Endothelial cell of umbilical vein (primary cell): ENCODE measurements at regions not wholly inside any gene's neighbourhood (a gene's known extent, or its start where the extent isn't known, plus 50 kb on each side); places are given as distances from the start of the nearest gene placed in this dataset.

Experiments used
- BruUV-seq: library from RNA; stranded (reverse); fragments of 400-500 nt; replicated peaks from 2 replicates; lab custom pipeline; 2021; lab: Mats Ljungman, UMichigan
- CTCF ChIA-PET: fragments of 300-600, 350-600 bp; sonication (Branson Sonifier 250); formaldehyde crosslinking; loops from one replicate; lab custom pipeline; 2021; ENCODE audit warnings: antibody characterized with exemption, inconsistent platforms; lab: Charles Lee
- POLR2A ChIA-PET: fragments of 300-600, 350-600 bp; sonication (Branson Sonifier 250); formaldehyde crosslinking; loops from one replicate; lab custom pipeline; 2021; ENCODE audit warnings: antibody characterized with exemption, inconsistent platforms; lab: Charles Lee
- DNase-seq: peaks from one replicate; pipeline ENCODE4 v3.0.0-alpha.2; 2011; ENCODE audit warnings: low read depth, low spot score
- FAIRE-seq: peaks from 2 replicates; lab custom pipeline; 2011; peaks lifted over from hg19 to GRCh38; lab: Jason Lieb, UNC
- H2AFZ ChIP-seq: 2 replicates; pipeline ENCODE4 v1.6.0; 2012; ENCODE audit warnings: low read depth, low read length, control low read depth, inconsistent platforms
- H3K27ac ChIP-seq: 2 replicates; pipeline ENCODE4 v1.5.1; 2011; ENCODE audit warnings: low read depth, mild to moderate bottlenecking, control low read depth, low read length, moderate library complexity; ENCODE audit not compliant: insufficient read depth
- H3K27me3 ChIP-seq, 2 experiments: 2 replicates each; pipeline versions ENCODE4 v1.6.0 to v1.6.1; 2011; ENCODE audit warnings: low read length in 2 of 2, mixed read lengths in 1 of 2; ENCODE audit not compliant: control insufficient read depth in 2 of 2, insufficient read depth in 2 of 2
- H3K36me3 ChIP-seq, 2 experiments: 2 replicates in 1 of 2; 3 replicates in 1 of 2; pipeline ENCODE4 v1.5.1; 2011; ENCODE audit warnings: low read length in 2 of 2, mild to moderate bottlenecking in 1 of 2, moderate library complexity in 1 of 2; ENCODE audit not compliant: control insufficient read depth in 2 of 2, insufficient read depth in 2 of 2; ENCODE audit errors: extremely low read depth in 1 of 2
- H3K4me1 ChIP-seq: 3 replicates; pipeline ENCODE4 v1.5.1; 2011; ENCODE audit warnings: mild to moderate bottlenecking, low read length; ENCODE audit not compliant: control insufficient read depth, insufficient read depth; ENCODE audit errors: extremely low read depth
- H3K4me2 ChIP-seq: 2 replicates; pipeline ENCODE4 v1.6.1; 2011; ENCODE audit warnings: low read length, control low read depth, mixed read lengths; ENCODE audit not compliant: insufficient read depth
- H3K4me3 ChIP-seq, 3 experiments: fragments of 200-600 bp in 1 of 3; sonication (generic), shearing (Covaris generic) in 1 of 3; replicated peaks in 1 of 3; 2 replicates each; pipeline ENCODE4 v1.5.1; 2011 to 2016; ENCODE audit warnings: control low read depth in 3 of 3, low read length in 3 of 3, mild to moderate bottlenecking in 2 of 3, inconsistent platforms in 1 of 3, low read depth in 1 of 3, moderate library complexity in 1 of 3; ENCODE audit not compliant: insufficient read depth in 1 of 3
- H3K79me2 ChIP-seq: 2 replicates; pipeline ENCODE4 v1.6.0; 2012; ENCODE audit warnings: low read length, inconsistent platforms; ENCODE audit not compliant: control insufficient read depth, insufficient read depth
- H3K9ac ChIP-seq: replicated peaks from 2 replicates; pipeline ENCODE3; 2011; ENCODE audit warnings: low read length, control low read depth; ENCODE audit not compliant: insufficient read depth; ENCODE audit errors: extremely low read depth
- H3K9me1 ChIP-seq: replicated peaks from 3 replicates; pipeline ENCODE4 v1.6.0; 2011; ENCODE audit warnings: mild to moderate bottlenecking, low read length; ENCODE audit not compliant: control insufficient read depth, insufficient read depth; ENCODE audit errors: extremely low read depth
- H3K9me3 ChIP-seq: replicated peaks from 2 replicates; pipeline ENCODE4 v1.5.1; 2012; ENCODE audit warnings: low read length, inconsistent platforms; ENCODE audit not compliant: control insufficient read depth, insufficient read depth
- H4K20me1 ChIP-seq: replicated peaks from 2 replicates; pipeline ENCODE3; 2011; ENCODE audit warnings: mild to moderate bottlenecking, low read length; ENCODE audit not compliant: control insufficient read depth, insufficient read depth; ENCODE audit errors: extremely low read depth
- EZH2 ChIP-seq: IDR thresholded peaks from 2 replicates; pipeline ENCODE4 v1.6.1; 2012; ENCODE audit warnings: borderline replicate concordance, low read depth, mild to moderate bottlenecking, moderate library complexity, low read length, inconsistent platforms; ENCODE audit not compliant: severe bottlenecking
- FOS ChIP-seq: IDR thresholded peaks from 2 replicates; pipeline ENCODE4 v1.6.1; 2011; ENCODE audit warnings: mild to moderate bottlenecking, low read length, moderate library complexity, borderline replicate concordance; ENCODE audit not compliant: insufficient read depth
- JUN ChIP-seq: IDR thresholded peaks from 2 replicates; pipeline ENCODE4 v1.6.1; 2011; ENCODE audit warnings: borderline replicate concordance, low read depth; ENCODE audit not compliant: insufficient read length, insufficient read depth
- MYC ChIP-seq: IDR thresholded peaks from one replicate; pipeline ENCODE4 v1.6.1; 2011; ENCODE audit warnings: mild to moderate bottlenecking, low read depth, low read length
- POLR2A ChIP-seq: IDR thresholded peaks from 2 replicates; pipeline ENCODE4 v1.6.1; 2012; ENCODE audit warnings: low read depth, mild to moderate bottlenecking, control low read depth, low read length
- POLR2AphosphoS5 ChIP-seq: IDR thresholded peaks from 2 replicates; pipeline ENCODE4 v1.6.1; 2012; ENCODE audit warnings: low read depth, mild to moderate bottlenecking, control low read depth, low read length, moderate library complexity; ENCODE audit not compliant: insufficient read depth
- dilution Hi-C: fragments of 300-500 bp; cut with MboI; formaldehyde crosslinking; loops from one replicate; pipeline ENCODE4 v1.15.0; 2019; ENCODE audit warnings: low sequenced_read_pairs; ENCODE audit not compliant: extremely low pct_ligation_motif_present
- intact Hi-C: fragments of 100-400 bp; cut with micrococcal nuclease; formaldehyde crosslinking; loops from one replicate; pipeline ENCODE4 v1.10.0; 2022
- TF ChIP-seq, protein P1 (sequence below), 2 donors: IDR thresholded peaks; 1 replicate in 1 of 2; 2 replicates in 1 of 2; pipeline ENCODE4 v1.5.1; 2011; ENCODE audit warnings: low read length in 2 of 2, mild to moderate bottlenecking in 2 of 2, moderate library complexity in 2 of 2, control low read depth in 1 of 2, inconsistent platforms in 1 of 2, low read depth in 1 of 2; ENCODE audit not compliant: insufficient read depth in 1 of 2; ENCODE audit errors: extremely low read depth in 1 of 2
- TF ChIP-seq, protein P2 (sequence below): IDR thresholded peaks from 2 replicates; pipeline ENCODE4 v1.6.1; 2011; ENCODE audit not compliant: insufficient read depth, insufficient read length

DNA sequence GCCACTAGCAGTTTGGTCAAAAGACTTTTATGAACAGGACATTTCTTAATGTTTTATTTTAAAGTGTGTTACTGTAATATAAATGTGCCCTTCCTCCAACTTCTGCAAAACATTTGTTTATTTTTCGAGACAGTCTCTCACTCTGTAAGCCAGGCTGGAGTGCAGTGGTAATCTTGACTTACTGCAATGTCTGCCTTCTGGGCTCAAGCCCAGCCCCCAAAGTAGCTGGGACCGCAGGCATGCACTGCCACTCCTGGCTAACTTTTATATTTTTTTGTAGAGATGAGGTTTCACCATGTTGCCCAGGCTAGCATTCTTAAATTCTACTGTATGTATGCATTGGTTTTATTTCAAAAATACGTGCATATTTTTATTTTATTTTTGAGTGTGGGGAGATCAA lies 1201.9 kb downstream of the STIM2 start:
- TF ChIP-seq POLR2AphosphoS5 (no peak), EZH2 (no peak), POLR2A (no peak), JUN (no peak), MYC (no peak), FOS (no peak)
- TF ChIP-seq, protein P1, sequence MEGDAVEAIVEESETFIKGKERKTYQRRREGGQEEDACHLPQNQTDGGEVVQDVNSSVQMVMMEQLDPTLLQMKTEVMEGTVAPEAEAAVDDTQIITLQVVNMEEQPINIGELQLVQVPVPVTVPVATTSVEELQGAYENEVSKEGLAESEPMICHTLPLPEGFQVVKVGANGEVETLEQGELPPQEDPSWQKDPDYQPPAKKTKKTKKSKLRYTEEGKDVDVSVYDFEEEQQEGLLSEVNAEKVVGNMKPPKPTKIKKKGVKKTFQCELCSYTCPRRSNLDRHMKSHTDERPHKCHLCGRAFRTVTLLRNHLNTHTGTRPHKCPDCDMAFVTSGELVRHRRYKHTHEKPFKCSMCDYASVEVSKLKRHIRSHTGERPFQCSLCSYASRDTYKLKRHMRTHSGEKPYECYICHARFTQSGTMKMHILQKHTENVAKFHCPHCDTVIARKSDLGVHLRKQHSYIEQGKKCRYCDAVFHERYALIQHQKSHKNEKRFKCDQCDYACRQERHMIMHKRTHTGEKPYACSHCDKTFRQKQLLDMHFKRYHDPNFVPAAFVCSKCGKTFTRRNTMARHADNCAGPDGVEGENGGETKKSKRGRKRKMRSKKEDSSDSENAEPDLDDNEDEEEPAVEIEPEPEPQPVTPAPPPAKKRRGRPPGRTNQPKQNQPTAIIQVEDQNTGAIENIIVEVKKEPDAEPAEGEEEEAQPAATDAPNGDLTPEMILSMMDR (IDR thresholded peaks at IDR 0.05; ENCODE audit: extremely low read depth in 1 of 2, insufficient read depth in 1 of 2, low read depth in 1 of 2, low read length in 2 of 2) = no peak
- TF ChIP-seq, protein P2, sequence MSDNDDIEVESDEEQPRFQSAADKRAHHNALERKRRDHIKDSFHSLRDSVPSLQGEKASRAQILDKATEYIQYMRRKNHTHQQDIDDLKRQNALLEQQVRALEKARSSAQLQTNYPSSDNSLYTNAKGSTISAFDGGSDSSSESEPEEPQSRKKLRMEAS = no peak
- intact Hi-C loops (no loop called here), dilution Hi-C loops (no loop called here)
- H3K9ac ChIP-seq = no peak overlapping the region
- ChIA-PET CTCF (no interaction called here), POLR2A (no interaction called here)
- no peak overlapping the region for H2AFZ ChIP-seq
- no peaks in the 10 kb centered on the region for H3K9me3 ChIP-seq
- no peaks in the 10 kb centered on the region for H3K79me2 ChIP-seq
- no peak overlapping the region for H3K4me3 ChIP-seq
- no peaks in the 10 kb centered on the region for H4K20me1 ChIP-seq
- H3K9me1 ChIP-seq = no peaks in the 10 kb centered on the region
- FAIRE-seq (no peak), DNase-seq (no peak)
- no peak overlapping the region for H3K27ac ChIP-seq
- no peak overlapping the region for H3K4me2 ChIP-seq
- BruUV-seq = no TSS peak
- H3K4me1 ChIP-seq = no peaks in the 10 kb centered on the region
- no peaks in the 10 kb centered on the region for H3K36me3 ChIP-seq
- H3K27me3 ChIP-seq = no peaks in the 10 kb centered on the region
